Tibial nerve (tissue), 4 donors: ENCODE measurements at regions not wholly inside any gene's neighbourhood (a gene's known extent, or its start where the extent isn't known, plus 50 kb on each side); places are given as distances from the start of the nearest gene placed in this dataset.

Experiments used
- DNase-seq, 2 donors: peaks; one replicate each; pipeline ENCODE4 v3.0.0-alpha.2; 2019; ENCODE audit warnings: low spot score in 2 of 2
- H3K27ac ChIP-seq, 4 donors: fragments of 200-600 bp; sonication (generic) in 3 of 4; one replicate each; pipeline ENCODE4 v1.5.1; 2017 to 2019; ENCODE audit warnings: mild to moderate bottlenecking in 1 of 4
- H3K27me3 ChIP-seq, 2 donors: fragments of 200-600 bp; sonication (generic) in 1 of 2; one replicate each; pipeline versions ENCODE4 v1.5.1 to v1.6.0; 2017 to 2019
- H3K36me3 ChIP-seq, 3 donors: fragments of 200-600 bp; sonication (generic); one replicate each; pipeline ENCODE4 v1.5.1; 2018 to 2019
- H3K4me1 ChIP-seq, 4 donors: fragments of 200-600 bp; sonication (generic) in 3 of 4; one replicate each; pipeline ENCODE4 v1.5.1; 2017 to 2019
- H3K4me3 ChIP-seq, 4 donors: fragments of 200-600 bp; sonication (generic) in 3 of 4; one replicate each; pipeline ENCODE4 v1.5.1; 2017 to 2019; ENCODE audit warnings: mild to moderate bottlenecking in 1 of 4, moderate library complexity in 1 of 4
- H3K9me3 ChIP-seq, 4 donors: fragments of 200-600 bp; sonication (generic) in 3 of 4; one replicate each; pipeline ENCODE4 v1.5.1; 2017 to 2019
- CTCF ChIP-seq, 5 experiments: fragments of 200-600 bp in 3 of 5; fragments of 450-650 bp in 2 of 5; sonication (generic) in 3 of 5; IDR thresholded peaks; one replicate each; pipeline ENCODE4 v1.5.1; 2016 to 2019; ENCODE audit warnings: antibody characterized with exemption in 5 of 5, mild to moderate bottlenecking in 3 of 5, moderate library complexity in 2 of 5
- EP300 ChIP-seq, 2 donors: sonication (generic); formaldehyde crosslinking; IDR thresholded peaks; one replicate each; pipeline ENCODE4 v1.6.1; 2017; ENCODE audit warnings: antibody characterized with exemption in 2 of 2, mild to moderate bottlenecking in 1 of 2
- POLR2A ChIP-seq, 2 donors: fragments of 450-650 bp; IDR thresholded peaks; one replicate each; pipeline ENCODE4 v1.6.1; 2017; ENCODE audit warnings: antibody characterized with exemption in 2 of 2, mild to moderate bottlenecking in 2 of 2, moderate library complexity in 2 of 2
- WGBS, 2 donors: methylation state at CpG; one replicate each; pipeline ENCODE4 v1.1.5; 2018; 5-methylcytosine and 5-hydroxymethylcytosine counted together

- no peak overlapping the region for H3K4me3 ChIP-seq
- H3K4me1 ChIP-seq = no peaks in the 10 kb centered on the region
- TF ChIP-seq EP300 (IDR thresholded peaks at IDR 0.05) (no peak), POLR2A (IDR thresholded peaks at IDR 0.05) (no peak), CTCF (IDR thresholded peaks at IDR 0.05) (no peak)
- no peak overlapping the region for H3K27ac ChIP-seq
- H3K9me3 ChIP-seq = no peaks in the 10 kb centered on the region
- no peak for DNase-seq
- no peaks in the 10 kb centered on the region for H3K36me3 ChIP-seq
- WGBS, 2 donors = 80 to 94% methylated on average over 5 of the region's 5 CpGs
- no peaks in the 10 kb centered on the region for H3K27me3 ChIP-seq
These were observed 50.0 kb upstream of the TRPM1 start for GRCh38 chr15:31151301-31152233.

- Histone ChIP-seq H3K36me3 (no peaks in the 10 kb centered on the region), H3K4me3 (no peak overlapping the region), H3K4me1 (no peaks in the 10 kb centered on the region), H3K27ac (no peak overlapping the region), H3K9me3 (no peaks in the 10 kb centered on the region), H3K27me3 (no peaks in the 10 kb centered on the region)
- no peak for DNase-seq
- TF ChIP-seq POLR2A (IDR thresholded peaks at IDR 0.05) (no peak), EP300 (IDR thresholded peaks at IDR 0.05) (no peak), CTCF (IDR thresholded peaks at IDR 0.05) (no peak)
- WGBS, 2 donors = 87 to 88% methylated on average over 7 of the region's 7 CpGs
These were observed 52.0 kb upstream of the TRPM1 start for GRCh38 chr15:31153531-31153930.

GRCh38 chr15:31155151-31155550, 53.6 kb upstream of the TRPM1 start:
- H3K36me3 ChIP-seq = no peaks in the 10 kb centered on the region
- H3K27ac ChIP-seq = no peak overlapping the region
- WGBS, 2 donors = 81 to 82% methylated on average over 7 of the region's 7 CpGs
- no peak overlapping the region for H3K4me3 ChIP-seq
- H3K9me3 ChIP-seq = no peaks in the 10 kb centered on the region
- TF ChIP-seq EP300 (IDR thresholded peaks at IDR 0.05) (no peak), POLR2A (IDR thresholded peaks at IDR 0.05) (no peak), CTCF (IDR thresholded peaks at IDR 0.05) (no peak)
- DNase-seq = no peak
- H3K27me3 ChIP-seq = no peaks in the 10 kb centered on the region
- no peaks in the 10 kb centered on the region for H3K4me1 ChIP-seq

GRCh38 chr15:31156226-31156625, 54.7 kb upstream of the TRPM1 start:
- no peaks in the 10 kb centered on the region for H3K36me3 ChIP-seq
- no peak for TF ChIP-seq POLR2A (IDR thresholded peaks at IDR 0.05)
- TF ChIP-seq EP300 (IDR thresholded peaks at IDR 0.05) = no peak
- 91 to 98% methylated on average over 1 of the region's 1 CpG for WGBS, 2 donors
- H3K4me1 ChIP-seq = no peaks in the 10 kb centered on the region
- H3K27me3 ChIP-seq = no peaks in the 10 kb centered on the region
- no peak overlapping the region for H3K4me3 ChIP-seq
- H3K9me3 ChIP-seq = no peaks in the 10 kb centered on the region
- no peak for DNase-seq
- H3K27ac ChIP-seq = no peak overlapping the region

GRCh38 chr15:31156808-31157207, 55.3 kb upstream of the TRPM1 start:
- Histone ChIP-seq H3K9me3 (no peaks in the 10 kb centered on the region), H3K36me3 (no peaks in the 10 kb centered on the region), H3K4me3 (no peak overlapping the region), H3K4me1 (no peaks in the 10 kb centered on the region), H3K27me3 (no peaks in the 10 kb centered on the region), H3K27ac (no peak overlapping the region)
- no peak for DNase-seq
- WGBS, 2 donors = 93 to 98% methylated on average over 4 of the region's 4 CpGs
- TF ChIP-seq CTCF (IDR thresholded peaks at IDR 0.05) = no peak
- no peak for TF ChIP-seq EP300 (IDR thresholded peaks at IDR 0.05)
- no peak for TF ChIP-seq POLR2A (IDR thresholded peaks at IDR 0.05)
